GM23248 (cell line): ENCODE measurements at regions not wholly inside any gene's neighbourhood (a gene's known extent, or its start where the extent isn't known, plus 50 kb on each side); places are given as distances from the start of the nearest gene placed in this dataset.

ENCODE experiments used
- EZH2 ChIP-seq: fragments of 200-600 bp; sonication (generic); IDR thresholded peaks from 2 replicates; pipeline ENCODE4 v1.6.1; 2018; ENCODE audit warnings: antibody characterized with exemption, mild to moderate bottlenecking; ENCODE audit not compliant: insufficient read depth, poor library complexity, severe bottlenecking
- EZH2phosphoT487 ChIP-seq: fragments of 200-600 bp; sonication (generic); IDR thresholded peaks from 2 replicates; pipeline ENCODE4 v1.6.1; 2018; ENCODE audit warnings: antibody characterized with exemption, moderate library complexity, mild to moderate bottlenecking, low read depth; ENCODE audit not compliant: insufficient read depth

GRCh38 chr5:126081209-126081608 lies 342.0 kb upstream of the GRAMD2B start:
- TF ChIP-seq EZH2phosphoT487, result no peak
- TF ChIP-seq EZH2, result no peak
